Fibroblast of skin of back (primary cell): ENCODE measurements at regions not wholly inside any gene's neighbourhood (a gene's known extent, or its start where the extent isn't known, plus 50 kb on each side); places are given as distances from the start of the nearest gene placed in this dataset.
"Not testable (repeated sequence)": the region's sequence is repeated elsewhere in the genome, so short reads cannot be mapped to it uniquely, and the experiment has no call there.

ENCODE experiments used
- DNase-seq: peaks from one replicate; pipeline ENCODE4 v3.0.0-alpha.2; 2013

- DNase-seq = no peak
These were observed 125.3 kb downstream of the GLUD2 start for GRCh38 chrX:121172703-121173102.

DNA sequence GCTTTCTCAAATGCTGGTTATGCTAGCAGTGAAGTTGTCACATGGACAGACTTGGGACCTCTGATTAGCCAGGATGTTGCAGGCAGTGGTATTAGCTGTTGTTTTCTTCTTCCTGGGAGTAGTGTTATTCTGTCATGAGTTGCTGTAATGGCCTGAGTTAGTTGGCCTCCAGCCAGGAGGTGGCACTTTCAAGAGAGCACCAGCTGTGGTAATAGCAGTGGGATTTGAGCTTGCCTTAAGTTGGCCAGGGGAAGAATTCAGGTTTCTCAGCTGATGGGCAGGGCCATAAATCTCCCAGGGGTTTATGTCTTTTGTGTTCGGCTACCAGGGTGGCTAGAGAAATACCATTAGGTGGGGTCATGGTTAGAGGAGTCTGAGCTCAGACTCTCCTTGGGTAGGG, 132.6 kb downstream of the GLUD2 start:
- no peak for DNase-seq

- DNase-seq = no peak
These were observed 144.4 kb downstream of the GLUD2 start for GRCh38 chrX:121191779-121192178.

GRCh38 chrX:121195719-121196118, 148.3 kb downstream of the GLUD2 start:
- DNase-seq = no peak

- not testable (repeated sequence) for DNase-seq
These were observed 149.5 kb downstream of the GLUD2 start for GRCh38 chrX:121196872-121197444.

- no peak for DNase-seq
These were observed 161.2 kb downstream of the GLUD2 start for GRCh38 chrX:121208563-121208962.

- no peak for DNase-seq
These were observed 169.4 kb downstream of the GLUD2 start for GRCh38 chrX:121216641-121217374.

DNA sequence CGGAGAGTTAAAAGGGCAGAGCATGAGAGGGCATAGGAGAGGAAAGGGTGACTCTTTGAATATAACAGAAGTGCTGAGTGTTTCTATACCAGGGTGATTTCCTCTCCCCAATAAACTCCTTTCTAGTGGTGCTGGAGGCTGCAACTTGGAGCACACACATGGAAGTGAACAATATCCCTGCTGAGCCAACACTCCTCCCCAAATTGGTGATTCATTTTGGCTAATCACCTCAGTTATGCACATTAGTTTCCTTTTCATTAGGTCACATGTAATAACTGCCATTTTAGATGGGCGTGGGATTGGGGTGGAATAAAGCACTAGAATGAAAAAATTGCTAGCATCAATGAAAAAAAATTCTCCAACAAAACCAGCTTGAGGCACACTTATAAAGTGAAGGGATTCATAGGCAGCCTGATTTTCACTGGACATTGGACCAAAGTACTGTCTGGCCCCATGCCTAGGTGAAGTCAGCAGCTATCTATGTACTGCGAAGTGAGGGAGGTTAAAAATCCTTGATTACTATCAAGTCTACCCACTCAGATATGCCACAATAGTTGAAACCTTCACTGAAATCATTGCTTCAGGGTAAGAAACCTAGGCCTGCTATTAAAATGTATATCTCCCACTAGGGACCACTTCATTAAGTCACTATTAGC, 174.0 kb downstream of the GLUD2 start:
- no peak for DNase-seq

- DNase-seq = no peak
These were observed 180.5 kb downstream of the GLUD2 start for GRCh38 chrX:121227888-121228287.

GRCh38 chrX:121231566-121232358, 184.4 kb downstream of the GLUD2 start:
- DNase-seq = no peak

DNA sequence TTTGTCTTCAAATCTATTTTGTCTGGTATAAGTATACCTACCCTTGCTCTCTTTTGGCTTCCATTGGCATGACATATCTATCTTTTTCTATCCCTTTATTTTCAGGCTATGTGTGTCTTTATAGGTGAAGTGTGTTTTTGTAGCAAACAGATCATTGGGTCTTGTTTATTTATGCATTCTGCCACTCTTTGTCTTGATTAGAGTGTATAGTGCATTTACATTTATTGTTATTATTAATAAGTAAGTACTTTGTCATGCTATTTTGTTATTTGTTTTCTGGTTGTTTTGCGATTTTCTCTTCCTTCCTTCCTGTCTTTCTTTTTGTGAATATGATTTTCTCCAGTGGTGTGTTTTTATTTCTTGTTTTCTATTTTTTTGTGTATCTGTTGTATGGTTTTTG, 188.6 kb downstream of the GLUD2 start:
- DNase-seq = no peak

DNA sequence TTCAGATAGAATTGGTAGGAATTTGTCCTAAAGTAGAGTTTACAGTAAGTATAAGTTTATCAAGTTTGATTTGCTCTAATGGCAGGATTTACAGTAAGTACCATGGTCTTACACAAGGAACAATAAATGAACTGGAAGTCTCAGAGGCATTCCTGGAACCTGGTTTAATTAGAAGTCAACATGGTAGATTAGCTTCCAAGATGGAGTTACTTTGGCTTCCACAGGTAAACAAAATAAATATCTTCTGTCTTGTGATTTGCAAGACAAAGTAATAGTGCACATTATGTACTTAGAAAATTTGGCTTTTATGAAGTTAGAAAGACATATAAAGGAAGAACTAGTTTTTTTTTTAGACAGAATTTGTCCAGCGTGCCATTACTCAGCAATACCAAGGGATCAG, 190.7 kb downstream of the GLUD2 start:
- no peak for DNase-seq

- DNase-seq = no peak
These were observed 197.1 kb downstream of the GLUD2 start for GRCh38 chrX:121244511-121244910.

DNA sequence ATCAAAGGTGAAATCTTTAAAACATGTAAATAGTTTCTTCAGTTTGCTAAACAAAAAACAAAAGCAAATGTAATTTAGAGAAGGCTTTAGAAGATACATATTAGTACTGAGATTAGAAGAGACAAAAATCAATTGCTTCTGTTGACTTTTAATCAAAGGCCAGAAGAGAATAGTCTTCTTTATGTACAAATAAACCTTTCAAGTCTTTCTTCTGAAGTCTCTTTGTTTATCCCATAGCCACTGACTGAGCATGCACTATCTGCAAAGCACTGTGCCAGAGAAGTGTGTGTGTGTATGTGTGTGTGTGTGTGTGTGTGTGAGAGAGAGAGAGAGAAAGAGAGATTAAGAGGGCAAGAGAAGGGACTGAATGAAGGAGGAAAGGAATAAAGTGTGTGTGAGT, 198.4 kb downstream of the GLUD2 start:
- no peak for DNase-seq

GRCh38 chrX:121254336-121254735, 206.9 kb downstream of the GLUD2 start:
- peak; percentile 0 for DNase-seq

- DNase-seq = peak; percentile 15
These were observed 209.2 kb downstream of the GLUD2 start for GRCh38 chrX:121256647-121257046.

GRCh38 chrX:121258545-121258944, 211.1 kb downstream of the GLUD2 start:
- DNase-seq = no peak

DNA sequence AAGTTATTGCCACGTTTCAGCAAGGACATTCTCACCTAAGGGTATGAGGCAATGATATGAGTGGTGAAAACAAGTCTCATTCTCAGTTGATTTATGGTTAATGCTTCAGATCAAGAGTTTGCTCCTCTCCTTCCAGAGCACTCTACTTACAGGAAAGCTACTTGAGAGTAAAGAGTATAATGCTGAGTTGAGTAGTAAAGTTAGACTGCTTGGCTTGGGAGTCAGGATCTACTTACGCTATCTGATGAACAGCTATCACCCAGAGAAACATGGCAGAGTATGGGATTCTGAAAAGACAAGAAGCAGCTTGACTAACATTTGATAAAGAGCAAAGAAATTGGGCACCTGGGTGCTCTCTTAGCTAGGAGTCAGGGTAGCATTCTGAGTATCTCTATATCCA, 211.8 kb downstream of the GLUD2 start:
- no peak for DNase-seq

- no peak for DNase-seq
These were observed 213.3 kb downstream of the GLUD2 start for GRCh38 chrX:121260596-121261240.

- no peak for DNase-seq
These were observed 236.5 kb downstream of the GLUD2 start for GRCh38 chrX:121283921-121284320.

- DNase-seq = no peak
These were observed 251.1 kb downstream of the GLUD2 start for GRCh38 chrX:121298499-121298898.

DNA sequence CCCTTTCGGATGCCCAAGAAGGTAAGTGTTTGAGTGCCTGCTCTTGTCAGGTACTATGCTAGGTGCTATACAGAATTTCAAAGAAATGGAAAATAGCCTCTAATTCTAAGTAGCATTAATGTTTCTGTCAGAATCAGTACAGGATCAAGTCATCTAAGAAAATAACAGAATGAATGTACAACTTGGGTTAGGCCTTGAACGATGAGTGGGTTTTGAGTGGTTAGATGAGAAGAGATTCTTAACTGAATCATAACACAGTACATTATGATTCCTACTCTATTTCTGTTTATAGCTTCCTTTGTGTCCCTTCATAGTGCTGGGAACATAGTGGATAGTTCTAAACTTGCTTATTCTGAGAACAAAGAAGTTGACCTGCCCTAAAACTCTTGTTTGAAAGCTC, 253.9 kb downstream of the GLUD2 start:
- no peak for DNase-seq

DNA sequence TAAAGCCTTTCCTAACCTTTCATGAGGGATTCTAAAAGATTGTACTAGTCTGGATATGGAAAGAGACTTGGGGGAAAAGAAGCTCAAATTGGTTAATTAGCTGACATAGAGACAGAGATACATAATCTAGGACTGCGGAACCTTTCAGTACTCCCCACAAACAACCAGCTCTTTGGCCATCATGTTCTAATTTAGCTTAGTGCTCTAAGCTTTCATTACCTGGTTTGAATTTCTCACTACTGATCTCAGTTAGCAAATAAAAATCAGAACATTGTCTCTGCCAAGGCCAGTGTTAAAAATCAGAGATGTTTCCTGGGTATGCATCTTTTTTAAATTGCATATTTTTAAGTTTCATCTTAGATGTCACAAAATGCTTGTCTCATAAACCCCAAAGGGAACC, 254.4 kb downstream of the GLUD2 start:
- no peak for DNase-seq
